ENCODE measurements at regions not wholly inside any gene's neighbourhood (a gene's known extent, or its start where the extent isn't known, plus 50 kb on each side); places are given as distances from the start of the nearest gene placed in this dataset.

- TF ChIP-seq, protein P1, sequence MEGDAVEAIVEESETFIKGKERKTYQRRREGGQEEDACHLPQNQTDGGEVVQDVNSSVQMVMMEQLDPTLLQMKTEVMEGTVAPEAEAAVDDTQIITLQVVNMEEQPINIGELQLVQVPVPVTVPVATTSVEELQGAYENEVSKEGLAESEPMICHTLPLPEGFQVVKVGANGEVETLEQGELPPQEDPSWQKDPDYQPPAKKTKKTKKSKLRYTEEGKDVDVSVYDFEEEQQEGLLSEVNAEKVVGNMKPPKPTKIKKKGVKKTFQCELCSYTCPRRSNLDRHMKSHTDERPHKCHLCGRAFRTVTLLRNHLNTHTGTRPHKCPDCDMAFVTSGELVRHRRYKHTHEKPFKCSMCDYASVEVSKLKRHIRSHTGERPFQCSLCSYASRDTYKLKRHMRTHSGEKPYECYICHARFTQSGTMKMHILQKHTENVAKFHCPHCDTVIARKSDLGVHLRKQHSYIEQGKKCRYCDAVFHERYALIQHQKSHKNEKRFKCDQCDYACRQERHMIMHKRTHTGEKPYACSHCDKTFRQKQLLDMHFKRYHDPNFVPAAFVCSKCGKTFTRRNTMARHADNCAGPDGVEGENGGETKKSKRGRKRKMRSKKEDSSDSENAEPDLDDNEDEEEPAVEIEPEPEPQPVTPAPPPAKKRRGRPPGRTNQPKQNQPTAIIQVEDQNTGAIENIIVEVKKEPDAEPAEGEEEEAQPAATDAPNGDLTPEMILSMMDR (IDR thresholded peaks at IDR 0.05 in 4 of 5, conservative IDR thresholded peaks at IDR 0.05 in 1 of 5), result no peak
- no peak for TF ChIP-seq POLR2A (IDR thresholded peaks at IDR 0.05)
These were observed 871.3 kb downstream of the AACS start for GRCh38 chr12:125936502-125936901.

All from gastrocnemius medialis (tissue), 4 donors.